SK-N-SH treated with all-trans-retinoic acid at 6 μM for 48 hours (cell line): ENCODE measurements at regions not wholly inside any gene's neighbourhood (a gene's known extent, or its start where the extent isn't known, plus 50 kb on each side); places are given as distances from the start of the nearest gene placed in this dataset.

Experiments
- ATAC-seq: fragments of 200-7000 bp; cut with Tn5 transposase; 3 replicates; pipeline ENCODE4 v1.9.1; 2020; ENCODE audit warnings: mild to moderate bottlenecking, moderate library complexity
- BACH2 ChIP-seq: fragments of 250-450 bp; sonication (Bioruptor Pico); IDR thresholded peaks from 2 replicates; pipeline ENCODE4 v1.9.0; 2021; ENCODE audit warnings: mild to moderate bottlenecking, borderline replicate concordance
- CSRNP3 ChIP-seq: fragments of 250-450 bp; sonication (Bioruptor Pico); IDR thresholded peaks from 2 replicates; pipeline ENCODE4 v1.5.1; 2021; ENCODE audit warnings: mild to moderate bottlenecking, moderate library complexity
- ESRRG ChIP-seq: fragments of 250-450 bp; sonication (Bioruptor Pico); IDR thresholded peaks from 2 replicates; pipeline ENCODE4 v1.6.1; 2021; ENCODE audit warnings: mild to moderate bottlenecking
- GLIS3 ChIP-seq: fragments of 250-450 bp; sonication (Bioruptor Pico); IDR thresholded peaks from 2 replicates; pipeline ENCODE4 v1.5.0; 2020; ENCODE audit warnings: mild to moderate bottlenecking, moderate library complexity
- ISL1 ChIP-seq: fragments of 250-450 bp; sonication (Bioruptor Pico); IDR thresholded peaks from 2 replicates; pipeline ENCODE4 v2.1.2; 2022; ENCODE audit warnings: mild to moderate bottlenecking, moderate library complexity
- OSR1 ChIP-seq: fragments of 250-450 bp; sonication (Bioruptor Pico); IDR thresholded peaks from 2 replicates; pipeline ENCODE4 v1.8.0; 2022; ENCODE audit warnings: moderate library complexity, mild to moderate bottlenecking, inconsistent platforms
- PATZ1 ChIP-seq: fragments of 250-450 bp; sonication (Bioruptor Pico); IDR thresholded peaks from 2 replicates; pipeline ENCODE4 v1.8.0; 2020; ENCODE audit warnings: mild to moderate bottlenecking, moderate library complexity, borderline replicate concordance
- PPARA ChIP-seq: fragments of 250-450 bp; sonication (Bioruptor Pico); IDR thresholded peaks from 2 replicates; pipeline ENCODE4 v1.5.0; 2020; ENCODE audit warnings: mild to moderate bottlenecking, borderline replicate concordance
- RARB ChIP-seq: fragments of 250-450 bp; sonication (Bioruptor Pico); IDR thresholded peaks from 2 replicates; pipeline ENCODE4 v1.8.0; 2021; ENCODE audit warnings: mild to moderate bottlenecking, moderate library complexity
- SNAI2 ChIP-seq: fragments of 250-450 bp; sonication (Bioruptor Pico); IDR thresholded peaks from 2 replicates; pipeline ENCODE4 v1.5.0; 2020; ENCODE audit warnings: mild to moderate bottlenecking, moderate library complexity
- TCF4 ChIP-seq: fragments of 250-450 bp; sonication (Bioruptor Pico); IDR thresholded peaks from 2 replicates; pipeline ENCODE4 v1.8.0; 2021; ENCODE audit warnings: mild to moderate bottlenecking, moderate library complexity, borderline replicate concordance
- TOX ChIP-seq: fragments of 250-450 bp; sonication (Bioruptor Pico); IDR thresholded peaks from 2 replicates; pipeline ENCODE4 v1.8.0; 2021; ENCODE audit warnings: mild to moderate bottlenecking, moderate library complexity, borderline replicate concordance
- TSHZ2 ChIP-seq: fragments of 250-450 bp; sonication (Bioruptor Pico); IDR thresholded peaks from 2 replicates; pipeline ENCODE4 v1.5.0; 2020; ENCODE audit warnings: mild to moderate bottlenecking, moderate library complexity
- ZC3H10 ChIP-seq: fragments of 250-450 bp; sonication (Bioruptor Pico); IDR thresholded peaks from 2 replicates; pipeline ENCODE4 v1.5.1; 2021; ENCODE audit warnings: mild to moderate bottlenecking, moderate library complexity
- ZFP3 ChIP-seq: fragments of 250-450 bp; sonication (Bioruptor Pico); IDR thresholded peaks from 2 replicates; pipeline ENCODE4 v1.5.0; 2020; ENCODE audit warnings: mild to moderate bottlenecking, moderate library complexity
- ZFP30 ChIP-seq: fragments of 450-650 bp; formaldehyde crosslinking; IDR thresholded peaks from 2 replicates; pipeline ENCODE4 v1.5.0; 2022; ENCODE audit warnings: mild to moderate bottlenecking, moderate library complexity
- ZNF565 ChIP-seq: fragments of 450-650 bp; formaldehyde crosslinking; conservative IDR thresholded peaks from 2 replicates; pipeline ENCODE4 v1.5.0; 2020; ENCODE audit warnings: low read depth, mild to moderate bottlenecking, moderate library complexity
- ZNF70 ChIP-seq: fragments of 450-650 bp; formaldehyde crosslinking; IDR thresholded peaks from 2 replicates; pipeline ENCODE4 v1.5.0; 2020; ENCODE audit warnings: mild to moderate bottlenecking, moderate library complexity
- ZNF8 ChIP-seq: fragments of 450-650 bp; formaldehyde crosslinking; IDR thresholded peaks from 2 replicates; pipeline ENCODE4 v1.5.0; 2020; ENCODE audit warnings: mild to moderate bottlenecking, moderate library complexity
- TF ChIP-seq, protein P1 (sequence below): fragments of 250-450 bp; sonication (Bioruptor Pico); IDR thresholded peaks from 2 replicates; pipeline ENCODE4 v1.5.1; 2020; ENCODE audit warnings: low read depth, mild to moderate bottlenecking, moderate library complexity

DNA sequence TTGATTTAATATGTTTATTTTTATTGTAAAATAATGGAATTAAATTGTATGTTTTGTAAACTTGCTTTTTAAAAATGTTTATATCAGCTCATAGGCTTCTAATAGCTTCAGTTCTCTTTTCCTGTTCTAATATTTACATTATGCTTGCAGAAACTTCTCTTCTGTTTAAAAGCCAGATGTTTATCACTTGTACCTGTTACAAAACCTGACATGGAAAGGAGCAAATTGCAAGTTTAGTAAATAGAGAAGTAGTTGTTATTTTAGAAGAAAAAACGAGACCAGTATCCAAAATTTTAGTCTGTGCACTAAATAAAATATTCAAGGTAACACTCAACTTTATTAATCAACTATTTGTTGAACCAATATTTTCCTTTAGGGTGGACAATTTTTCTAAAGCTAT is 69.4 kb upstream of the GUCY1A1 start:
- no peak for ATAC-seq
- TF ChIP-seq TOX (CRISPR knock-in tag) (no peak), ZFP30 (CRISPR knock-in tag) (no peak), ZC3H10 (CRISPR knock-in tag) (no peak), ZNF70 (CRISPR knock-in tag) (no peak), PATZ1 (no peak), RARB (no peak), GLIS3 (no peak), ESRRG (CRISPR knock-in tag) (no peak), OSR1 (CRISPR knock-in tag) (no peak), TCF4 (CRISPR knock-in tag) (no peak), SNAI2 (CRISPR knock-in tag) (no peak)
- TF ChIP-seq, protein P1, sequence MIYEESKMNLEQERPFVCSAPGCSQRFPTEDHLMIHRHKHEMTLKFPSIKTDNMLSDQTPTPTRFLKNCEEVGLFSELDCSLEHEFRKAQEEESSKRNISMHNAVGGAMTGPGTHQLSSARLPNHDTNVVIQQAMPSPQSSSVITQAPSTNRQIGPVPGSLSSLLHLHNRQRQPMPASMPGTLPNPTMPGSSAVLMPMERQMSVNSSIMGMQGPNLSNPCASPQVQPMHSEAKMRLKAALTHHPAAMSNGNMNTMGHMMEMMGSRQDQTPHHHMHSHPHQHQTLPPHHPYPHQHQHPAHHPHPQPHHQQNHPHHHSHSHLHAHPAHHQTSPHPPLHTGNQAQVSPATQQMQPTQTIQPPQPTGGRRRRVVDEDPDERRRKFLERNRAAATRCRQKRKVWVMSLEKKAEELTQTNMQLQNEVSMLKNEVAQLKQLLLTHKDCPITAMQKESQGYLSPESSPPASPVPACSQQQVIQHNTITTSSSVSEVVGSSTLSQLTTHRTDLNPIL (CRISPR knock-in tag) = no peak

DNA sequence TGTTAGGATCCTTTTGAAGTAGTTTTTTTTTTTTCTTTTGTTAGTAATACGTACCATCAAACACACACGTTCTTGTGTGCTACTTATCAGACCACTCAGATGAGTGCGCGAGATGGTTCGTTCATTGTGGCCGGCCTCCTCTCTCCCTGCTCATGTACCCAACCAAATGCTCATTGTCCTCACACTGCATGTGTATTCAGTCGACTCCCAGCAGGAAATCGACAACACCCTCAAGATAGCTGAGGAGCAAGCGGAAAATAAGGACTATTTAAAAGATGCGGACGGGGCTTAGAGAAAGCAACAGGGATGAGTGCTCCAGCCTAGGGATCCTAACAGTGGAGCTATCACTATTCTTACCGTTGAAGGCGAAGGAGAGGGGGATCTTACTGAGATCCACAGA is 72.9 kb upstream of the GUCY1A1 start:
- ATAC-seq = no peak
- TF ChIP-seq ISL1 = no peak

- TF ChIP-seq ZNF565 (no peak), RARB (no peak), PPARA (no peak), TCF4 (CRISPR knock-in tag) (no peak; the same call in 1 of the 2 replicates), OSR1 (CRISPR knock-in tag) (no peak), ZC3H10 (CRISPR knock-in tag) (no peak), CSRNP3 (no peak), ISL1 (no peak), ZFP30 (CRISPR knock-in tag) (no peak)
- ATAC-seq = no peak
Measured at GRCh38 chr4:155592938-155593297, 73.7 kb upstream of the GUCY1A1 start.

- TF ChIP-seq ZC3H10 (CRISPR knock-in tag) (no peak), ESRRG (CRISPR knock-in tag) (no peak), SNAI2 (CRISPR knock-in tag) (no peak), TSHZ2 (CRISPR knock-in tag) (peak; percentile 66; the same call in 1 of the 2 replicates), PATZ1 (no peak), ZFP3 (CRISPR knock-in tag) (0 out of 2 replicates have a peak, but pooled peaks have one; percentile 13), PPARA (no peak), ZNF70 (CRISPR knock-in tag) (0 out of 2 replicates have a peak, but pooled peaks have one; percentile 36), ZNF8 (no peak), ISL1 (peak; percentile 84), TCF4 (CRISPR knock-in tag) (peak; percentile 94), GLIS3 (no peak), ZFP30 (CRISPR knock-in tag) (no peak), TOX (CRISPR knock-in tag) (no peak), CSRNP3 (peak; percentile 19; the same call in 1 of the 2 replicates), BACH2 (CRISPR knock-in tag) (no peak)
- TF ChIP-seq, protein P1 (CRISPR knock-in tag) = peak; percentile 62
- ATAC-seq = no peak; the same call in 2 of the 3 replicates
Measured at GRCh38 chr4:155592179-155592937, 74.3 kb upstream of the GUCY1A1 start.
